Cardiac muscle cell (in vitro differentiated cells and primary cell): ENCODE measurements at regions not wholly inside any gene's neighbourhood (a gene's known extent, or its start where the extent isn't known, plus 50 kb on each side); places are given as distances from the start of the nearest gene placed in this dataset.

Experiments used
- DNase-seq, 2 donors: peaks; one replicate each; pipeline versions ENCODE4 v3.0.0 to v3.0.0-alpha.2; 2010 to 2017; ENCODE audit warnings: low read depth in 1 of 2, low spot score in 1 of 2
- H3K27ac ChIP-seq: fragments of 200-600 bp; sonication (generic); 2 replicates; pipeline ENCODE4 v1.5.1; 2016
- H3K27me3 ChIP-seq: fragments of 200-600 bp; sonication (generic); 2 replicates; pipeline ENCODE4 v1.6.0; 2016; ENCODE audit warnings: control low read depth
- H3K36me3 ChIP-seq: fragments of 200-600 bp; sonication (generic); 2 replicates; pipeline ENCODE4 v1.5.1; 2016; ENCODE audit warnings: control low read depth
- H3K4me1 ChIP-seq: fragments of 200-600 bp; sonication (generic); 2 replicates; pipeline ENCODE4 v1.8.1; 2017; ENCODE audit warnings: low read depth, mild to moderate bottlenecking, mixed run types
- H3K4me3 ChIP-seq: fragments of 200-600 bp; sonication (generic); 2 replicates; pipeline ENCODE4 v1.5.1; 2016; ENCODE audit warnings: mild to moderate bottlenecking
- H3K9me3 ChIP-seq: fragments of 200-600 bp; sonication (generic); 2 replicates; pipeline ENCODE4 v1.5.1; 2017; ENCODE audit warnings: low read depth, mild to moderate bottlenecking, control low read depth
- TF ChIP-seq, protein P1 (sequence below): IDR thresholded peaks from 2 replicates; pipeline ENCODE4 v1.5.1; 2012; ENCODE audit warnings: low read depth, mild to moderate bottlenecking, low read length

- DNase-seq: peak in 1 of 2 donors; percentile 46
- Histone ChIP-seq H3K27me3 (no peaks in the 10 kb centered on the region), H3K4me1 (no peaks in the 10 kb centered on the region), H3K9me3 (no peaks in the 10 kb centered on the region), H3K27ac (no peak overlapping the region), H3K4me3 (no peak overlapping the region), H3K36me3 (no peaks in the 10 kb centered on the region)
- TF ChIP-seq, protein P1, sequence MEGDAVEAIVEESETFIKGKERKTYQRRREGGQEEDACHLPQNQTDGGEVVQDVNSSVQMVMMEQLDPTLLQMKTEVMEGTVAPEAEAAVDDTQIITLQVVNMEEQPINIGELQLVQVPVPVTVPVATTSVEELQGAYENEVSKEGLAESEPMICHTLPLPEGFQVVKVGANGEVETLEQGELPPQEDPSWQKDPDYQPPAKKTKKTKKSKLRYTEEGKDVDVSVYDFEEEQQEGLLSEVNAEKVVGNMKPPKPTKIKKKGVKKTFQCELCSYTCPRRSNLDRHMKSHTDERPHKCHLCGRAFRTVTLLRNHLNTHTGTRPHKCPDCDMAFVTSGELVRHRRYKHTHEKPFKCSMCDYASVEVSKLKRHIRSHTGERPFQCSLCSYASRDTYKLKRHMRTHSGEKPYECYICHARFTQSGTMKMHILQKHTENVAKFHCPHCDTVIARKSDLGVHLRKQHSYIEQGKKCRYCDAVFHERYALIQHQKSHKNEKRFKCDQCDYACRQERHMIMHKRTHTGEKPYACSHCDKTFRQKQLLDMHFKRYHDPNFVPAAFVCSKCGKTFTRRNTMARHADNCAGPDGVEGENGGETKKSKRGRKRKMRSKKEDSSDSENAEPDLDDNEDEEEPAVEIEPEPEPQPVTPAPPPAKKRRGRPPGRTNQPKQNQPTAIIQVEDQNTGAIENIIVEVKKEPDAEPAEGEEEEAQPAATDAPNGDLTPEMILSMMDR: no peak
These were observed 814.3 kb downstream of the METTL15 start for GRCh38 chr11:28922386-28922981.

DNA sequence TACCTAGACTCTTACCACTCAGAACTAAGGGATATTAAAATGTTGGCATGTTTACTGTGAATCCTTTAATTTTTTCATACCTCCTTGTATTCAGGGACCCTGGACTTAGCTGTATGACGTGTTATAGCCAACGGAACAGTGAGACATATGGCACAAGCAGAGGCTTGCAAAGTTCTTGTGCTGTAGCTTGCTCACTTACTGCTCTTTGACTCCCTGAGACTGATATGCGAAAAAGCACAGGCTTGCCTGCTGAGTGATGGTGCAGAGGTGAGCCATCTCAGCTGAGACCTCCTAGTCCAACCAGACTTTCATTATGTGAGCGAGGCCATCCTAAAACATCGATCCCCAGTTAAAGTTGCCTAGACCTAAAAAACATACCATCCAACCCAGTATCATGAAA lies 811.0 kb downstream of the METTL15 start:
- DNase-seq: no peak
- TF ChIP-seq, protein P1: no peak

DNA sequence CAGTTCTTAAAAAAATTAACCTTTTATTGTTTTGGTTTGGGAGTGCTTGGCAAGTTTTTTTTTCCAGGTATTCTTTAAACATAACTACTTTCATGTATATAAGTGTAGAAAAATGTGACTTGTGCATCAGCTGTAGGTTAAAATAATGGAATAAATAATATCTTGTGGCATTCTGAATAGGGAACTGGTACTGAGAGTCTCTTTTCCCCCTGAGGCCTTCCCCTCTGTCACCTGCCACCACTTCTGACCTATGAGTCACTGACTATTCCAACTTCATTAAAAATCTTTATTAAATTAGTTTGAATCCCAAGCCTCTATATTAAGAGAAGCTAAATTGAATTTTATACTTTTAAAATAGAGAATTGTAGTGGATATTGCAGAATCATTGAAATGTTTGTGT lies 805.7 kb downstream of the METTL15 start:
- TF ChIP-seq, protein P1: no peak
- Histone ChIP-seq H3K9me3 (no peaks in the 10 kb centered on the region), H3K27ac (no peak overlapping the region), H3K36me3 (no peaks in the 10 kb centered on the region), H3K27me3 (no peaks in the 10 kb centered on the region), H3K4me1 (no peaks in the 10 kb centered on the region), H3K4me3 (no peak overlapping the region)
- DNase-seq: no peak

More for the DNA sequence above, 811.0 kb downstream of the METTL15 start:
- H3K4me1 ChIP-seq: no peaks in the 10 kb centered on the region
- no peaks in the 10 kb centered on the region for H3K36me3 ChIP-seq
- H3K27me3 ChIP-seq: no peaks in the 10 kb centered on the region
- no peak overlapping the region for H3K4me3 ChIP-seq
- H3K27ac ChIP-seq: no peak overlapping the region
- H3K9me3 ChIP-seq: no peaks in the 10 kb centered on the region

DNA sequence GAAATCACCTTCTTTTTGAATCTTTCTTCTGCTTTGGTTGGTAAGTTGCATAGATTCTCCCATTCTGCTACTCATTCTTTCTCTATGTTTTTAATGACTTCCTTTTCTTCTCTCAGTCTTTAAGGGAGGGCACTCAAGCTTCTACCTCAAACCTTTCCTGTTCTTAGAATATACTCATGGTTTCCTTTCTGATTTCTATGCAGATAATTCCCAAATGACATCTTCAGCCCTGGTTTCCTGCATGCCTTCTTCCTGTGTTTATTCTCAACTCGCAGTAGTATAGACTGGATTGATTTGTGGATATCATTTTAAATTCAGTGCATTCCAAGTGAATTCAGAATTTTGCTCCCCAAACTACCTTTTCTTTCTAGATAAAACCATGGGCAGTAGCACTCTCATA lies 803.6 kb downstream of the METTL15 start:
- H3K36me3 ChIP-seq: no peaks in the 10 kb centered on the region
- H3K27me3 ChIP-seq: no peaks in the 10 kb centered on the region
- DNase-seq: no peak
- no peaks in the 10 kb centered on the region for H3K9me3 ChIP-seq
- H3K4me1 ChIP-seq: no peaks in the 10 kb centered on the region
- no peak overlapping the region for H3K27ac ChIP-seq
- no peak overlapping the region for H3K4me3 ChIP-seq
- TF ChIP-seq, protein P1: no peak

- Histone ChIP-seq H3K9me3 (no peaks in the 10 kb centered on the region), H3K27me3 (no peaks in the 10 kb centered on the region), H3K4me3 (no peak overlapping the region), H3K27ac (no peak overlapping the region), H3K4me1 (no peaks in the 10 kb centered on the region), H3K36me3 (no peaks in the 10 kb centered on the region)
- peak in 1 of 2 donors; percentile 12 for DNase-seq
- TF ChIP-seq, protein P1: no peak
These were observed 802.7 kb downstream of the METTL15 start for GRCh38 chr11:28910926-28911325.
